Spleen (tissue), 7 donors: ENCODE measurements at regions not wholly inside any gene's neighbourhood (a gene's known extent, or its start where the extent isn't known, plus 50 kb on each side); places are given as distances from the start of the nearest gene placed in this dataset.

Source experiments
- POLR2A ChIP-seq, 3 donors: fragments of 450-650 bp; IDR thresholded peaks; one replicate each; pipeline ENCODE4 v1.5.1; 2017; ENCODE audit warnings: antibody characterized with exemption in 3 of 3, mild to moderate bottlenecking in 1 of 3
- TF ChIP-seq, protein P1 (sequence below), 11 experiments: fragments of 200-600 bp in 7 of 11; fragments of 450-650 bp in 4 of 11; sonication (generic) in 4 of 11; IDR thresholded peaks in 8 of 11; conservative IDR thresholded peaks in 3 of 11; 1 replicate in 7 of 11; 2 replicates in 4 of 11; pipeline versions ENCODE4 v1.4.0 to v1.8.0; 2016 to 2021; ENCODE audit warnings: antibody characterized with exemption in 11 of 11, inconsistent platforms in 4 of 11, mild to moderate bottlenecking in 1 of 11
- donor health status: DM: no; HTN: no; CAD: no; lungs with moderate emphysema.
- donor health status: DM: no; HTN: no; CAD: no.
- donor health status: DM: no; HTN: no; CAD: no.

DNA sequence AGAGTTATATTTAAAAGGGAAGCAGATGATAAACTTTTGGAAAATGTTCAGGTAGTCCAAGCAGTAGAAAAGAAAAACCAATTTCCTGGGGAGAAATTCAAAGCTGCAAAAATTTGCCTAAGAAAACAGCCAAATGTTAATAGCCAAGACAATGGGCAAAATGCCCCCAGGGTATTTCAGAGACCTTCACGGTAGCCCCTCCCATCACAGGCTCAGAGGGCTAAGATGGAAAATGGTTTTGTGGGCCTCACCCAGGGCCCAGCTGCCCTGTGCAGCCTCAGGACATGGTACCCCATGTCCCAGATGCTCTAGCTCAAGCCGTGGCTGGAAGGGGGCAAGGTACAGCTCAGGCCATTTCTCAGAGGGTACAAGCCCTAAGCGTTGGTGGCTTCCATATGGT is 391.0 kb downstream of the ZIC4 start:
- TF ChIP-seq, protein P1, sequence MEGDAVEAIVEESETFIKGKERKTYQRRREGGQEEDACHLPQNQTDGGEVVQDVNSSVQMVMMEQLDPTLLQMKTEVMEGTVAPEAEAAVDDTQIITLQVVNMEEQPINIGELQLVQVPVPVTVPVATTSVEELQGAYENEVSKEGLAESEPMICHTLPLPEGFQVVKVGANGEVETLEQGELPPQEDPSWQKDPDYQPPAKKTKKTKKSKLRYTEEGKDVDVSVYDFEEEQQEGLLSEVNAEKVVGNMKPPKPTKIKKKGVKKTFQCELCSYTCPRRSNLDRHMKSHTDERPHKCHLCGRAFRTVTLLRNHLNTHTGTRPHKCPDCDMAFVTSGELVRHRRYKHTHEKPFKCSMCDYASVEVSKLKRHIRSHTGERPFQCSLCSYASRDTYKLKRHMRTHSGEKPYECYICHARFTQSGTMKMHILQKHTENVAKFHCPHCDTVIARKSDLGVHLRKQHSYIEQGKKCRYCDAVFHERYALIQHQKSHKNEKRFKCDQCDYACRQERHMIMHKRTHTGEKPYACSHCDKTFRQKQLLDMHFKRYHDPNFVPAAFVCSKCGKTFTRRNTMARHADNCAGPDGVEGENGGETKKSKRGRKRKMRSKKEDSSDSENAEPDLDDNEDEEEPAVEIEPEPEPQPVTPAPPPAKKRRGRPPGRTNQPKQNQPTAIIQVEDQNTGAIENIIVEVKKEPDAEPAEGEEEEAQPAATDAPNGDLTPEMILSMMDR (IDR thresholded peaks at IDR 0.05 in 8 of 11, conservative IDR thresholded peaks at IDR 0.05 in 3 of 11) = no peak
- TF ChIP-seq POLR2A (IDR thresholded peaks at IDR 0.05) = no peak
